Body of pancreas (tissue), 4 donors: ENCODE measurements at regions not wholly inside any gene's neighbourhood (a gene's known extent, or its start where the extent isn't known, plus 50 kb on each side); places are given as distances from the start of the nearest gene placed in this dataset.

Source experiments
- POLR2A ChIP-seq, 3 donors: fragments of 450-650 bp; IDR thresholded peaks; one replicate each; pipeline ENCODE4 v1.6.1; 2016; ENCODE audit warnings: antibody characterized with exemption in 3 of 3, mild to moderate bottlenecking in 2 of 3
- TF ChIP-seq, protein P1 (sequence below), 7 experiments: fragments of 450-650 bp in 4 of 7; fragments of 200-600 bp in 3 of 7; sonication (generic) in 3 of 7; IDR thresholded peaks; one replicate each; pipeline ENCODE4 v1.5.1; 2016 to 2019; ENCODE audit warnings: antibody characterized with exemption in 7 of 7

DNA sequence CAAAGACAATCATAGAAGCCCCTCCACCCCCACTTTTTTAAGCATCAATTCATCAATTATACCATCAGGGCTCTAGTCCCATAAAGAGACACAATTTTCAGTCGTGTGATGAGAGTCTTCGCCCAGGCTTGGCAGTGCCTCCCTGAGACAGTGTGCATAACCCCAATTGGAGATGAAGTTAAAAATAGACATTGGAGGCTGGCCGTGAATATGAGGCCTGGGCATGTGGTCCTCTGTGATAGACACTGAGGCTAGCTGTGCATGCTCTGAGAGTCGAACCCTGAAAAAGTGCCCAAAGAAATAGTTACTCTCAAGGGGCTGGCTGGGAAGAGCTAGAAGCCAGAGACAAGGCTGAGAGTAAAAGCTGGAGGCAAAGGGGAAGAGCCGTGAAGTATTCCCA, 248.6 kb upstream of the NR4A3 start:
- TF ChIP-seq, protein P1, sequence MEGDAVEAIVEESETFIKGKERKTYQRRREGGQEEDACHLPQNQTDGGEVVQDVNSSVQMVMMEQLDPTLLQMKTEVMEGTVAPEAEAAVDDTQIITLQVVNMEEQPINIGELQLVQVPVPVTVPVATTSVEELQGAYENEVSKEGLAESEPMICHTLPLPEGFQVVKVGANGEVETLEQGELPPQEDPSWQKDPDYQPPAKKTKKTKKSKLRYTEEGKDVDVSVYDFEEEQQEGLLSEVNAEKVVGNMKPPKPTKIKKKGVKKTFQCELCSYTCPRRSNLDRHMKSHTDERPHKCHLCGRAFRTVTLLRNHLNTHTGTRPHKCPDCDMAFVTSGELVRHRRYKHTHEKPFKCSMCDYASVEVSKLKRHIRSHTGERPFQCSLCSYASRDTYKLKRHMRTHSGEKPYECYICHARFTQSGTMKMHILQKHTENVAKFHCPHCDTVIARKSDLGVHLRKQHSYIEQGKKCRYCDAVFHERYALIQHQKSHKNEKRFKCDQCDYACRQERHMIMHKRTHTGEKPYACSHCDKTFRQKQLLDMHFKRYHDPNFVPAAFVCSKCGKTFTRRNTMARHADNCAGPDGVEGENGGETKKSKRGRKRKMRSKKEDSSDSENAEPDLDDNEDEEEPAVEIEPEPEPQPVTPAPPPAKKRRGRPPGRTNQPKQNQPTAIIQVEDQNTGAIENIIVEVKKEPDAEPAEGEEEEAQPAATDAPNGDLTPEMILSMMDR (IDR thresholded peaks at IDR 0.05), result no peak
- no peak for TF ChIP-seq POLR2A (IDR thresholded peaks at IDR 0.05)
